SK-N-SH (cell line): ENCODE measurements at regions not wholly inside any gene's neighbourhood (a gene's known extent, or its start where the extent isn't known, plus 50 kb on each side); places are given as distances from the start of the nearest gene placed in this dataset.

Experiments used
- CTCF ChIA-PET: fragments of 300-600, 350-600 bp; formaldehyde crosslinking; extraction: SDS; loops from one replicate; lab custom pipeline; 2021; lab: Yijun Ruan, JAX
- POLR2A ChIA-PET: fragments of 350-600 bp; sonication (Branson Sonifier 250); formaldehyde crosslinking; extraction: SDS; loops from one replicate; lab custom pipeline; 2020; ENCODE audit warnings: antibody characterized with exemption, inconsistent platforms; lab: Yijun Ruan, JAX
- DNase-seq: peaks from one replicate; pipeline ENCODE4 v3.0.0; 2012
- H2AFZ ChIP-seq: fragments of 200-600 bp; sonication (generic); 2 replicates; pipeline ENCODE4 v1.8.1; 2016; ENCODE audit warnings: antibody characterized with exemption, mild to moderate bottlenecking, low read depth
- H3F3A ChIP-seq: fragments of 200-600 bp; sonication (generic); replicated peaks from 2 replicates; pipeline ENCODE3; 2016; ENCODE audit warnings: antibody characterized with exemption, mild to moderate bottlenecking; ENCODE audit not compliant: insufficient read depth
- H3K27ac ChIP-seq, 2 experiments: fragments of 200-500 bp in 1 of 2; fragments of 200-600 bp in 1 of 2; sonication (Bioruptor generic) in 1 of 2; sonication (generic), shearing (Covaris generic) in 1 of 2; 2 replicates each; pipeline versions ENCODE4 v1.5.1 to v1.6.1; 2014 to 2016; ENCODE audit warnings: low read depth in 2 of 2, inconsistent platforms in 1 of 2, low read length in 1 of 2, mild to moderate bottlenecking in 1 of 2, mixed read lengths in 1 of 2
- H3K27me3 ChIP-seq: fragments of 200-600 bp; sonication (generic), shearing (Covaris generic); 2 replicates; pipeline ENCODE4 v1.6.1; 2016; ENCODE audit warnings: mixed run types; ENCODE audit not compliant: insufficient read depth
- H3K36me3 ChIP-seq, 2 experiments: fragments of 200-500 bp in 1 of 2; fragments of 200-600 bp in 1 of 2; sonication (Bioruptor generic) in 1 of 2; sonication (generic) in 1 of 2; replicated peaks in 1 of 2; 2 replicates each; pipeline versions ENCODE3 to v1.5.1; 2014 to 2016; ENCODE audit warnings: low read length in 1 of 2, mild to moderate bottlenecking in 1 of 2; ENCODE audit not compliant: insufficient read depth in 2 of 2, control insufficient read depth in 1 of 2
- H3K4me1 ChIP-seq, 2 experiments: fragments of 200-500 bp in 1 of 2; fragments of 200-600 bp in 1 of 2; sonication (Bioruptor generic) in 1 of 2; sonication (generic), shearing (Covaris generic) in 1 of 2; 2 replicates each; pipeline versions ENCODE4 v1.5.1 to v1.6.1; 2014 to 2016; ENCODE audit warnings: low read depth in 1 of 2, low read length in 1 of 2, mixed run types in 1 of 2; ENCODE audit not compliant: insufficient read depth in 2 of 2, control insufficient read depth in 1 of 2
- H3K4me2 ChIP-seq: fragments of 200-600 bp; sonication (generic), shearing (Covaris generic); 2 replicates; pipeline ENCODE4 v1.6.1; 2017; ENCODE audit warnings: mixed run types
- H3K4me3 ChIP-seq, 2 experiments: fragments of 200-500 bp in 1 of 2; fragments of 200-600 bp in 1 of 2; sonication (Bioruptor generic) in 1 of 2; sonication (generic), shearing (Covaris generic) in 1 of 2; 2 replicates each; pipeline versions ENCODE4 v1.5.1 to v1.8.1; 2014 to 2016; ENCODE audit warnings: low read depth in 2 of 2, inconsistent platforms in 1 of 2, low read length in 1 of 2, mild to moderate bottlenecking in 1 of 2, mixed read lengths in 1 of 2, moderate library complexity in 1 of 2
- H3K79me2 ChIP-seq: fragments of 200-600 bp; sonication (generic); 2 replicates; pipeline ENCODE4 v1.8.1; 2017; ENCODE audit warnings: mild to moderate bottlenecking; ENCODE audit not compliant: insufficient read depth
- H3K9ac ChIP-seq: fragments of 200-600 bp; sonication (generic); 2 replicates; pipeline ENCODE4 v1.6.1; 2017; ENCODE audit warnings: mixed run types
- H3K9me2 ChIP-seq: fragments of 200-600 bp; sonication (generic); 2 replicates; pipeline ENCODE4 v1.6.1; 2017; ENCODE audit warnings: mixed run types
- H3K9me3 ChIP-seq: fragments of 200-600 bp; sonication (generic); 2 replicates; pipeline ENCODE4 v1.6.1; 2017; ENCODE audit warnings: mixed run types, mild to moderate bottlenecking, moderate library complexity
- H4K20me1 ChIP-seq: fragments of 200-600 bp; sonication (generic); 2 replicates; pipeline ENCODE4 v1.6.1; 2017; ENCODE audit warnings: mild to moderate bottlenecking, mixed run types; ENCODE audit not compliant: insufficient read depth
- CHD2 ChIP-seq: fragments of 150-350 bp; IDR thresholded peaks from 2 replicates; pipeline ENCODE4 v1.6.1; 2018; ENCODE audit warnings: low read length; ENCODE audit not compliant: partially characterized antibody
- ELF1 ChIP-seq: IDR thresholded peaks from 2 replicates; pipeline ENCODE4 v1.4.0; 2012
- EZH2phosphoT487 ChIP-seq: fragments of 200-600 bp; sonication (generic); IDR thresholded peaks from 2 replicates; pipeline ENCODE4 v1.6.1; 2017; ENCODE audit warnings: low read depth, mixed run types, mild to moderate bottlenecking, antibody characterized with exemption, moderate library complexity, borderline replicate concordance
- FOXJ3 ChIP-seq: sonication (generic); formaldehyde crosslinking; IDR thresholded peaks from 2 replicates; pipeline ENCODE4 v1.5.1; 2020; ENCODE audit warnings: mild to moderate bottlenecking, missing genetic modification reagents
- GABPA ChIP-seq: IDR thresholded peaks from 2 replicates; pipeline ENCODE4 v1.4.0; 2012; ENCODE audit warnings: low read depth, mild to moderate bottlenecking
- MEF2A ChIP-seq: IDR thresholded peaks from 2 replicates; pipeline ENCODE4 v1.4.0; 2012; ENCODE audit warnings: low read depth, borderline replicate concordance
- NRF1 ChIP-seq: IDR thresholded peaks from 2 replicates; pipeline ENCODE4 v1.6.1; 2012; ENCODE audit warnings: low read depth, mild to moderate bottlenecking, low read length
- POLR2AphosphoS5 ChIP-seq: IDR thresholded peaks from 2 replicates; pipeline ENCODE4 v1.6.1; 2012; ENCODE audit warnings: low read depth, low read length
- RXRA ChIP-seq: IDR thresholded peaks from 2 replicates; pipeline ENCODE4 v1.4.0; 2012; ENCODE audit warnings: low read depth, mild to moderate bottlenecking, borderline replicate concordance
- SIN3A ChIP-seq: IDR thresholded peaks from 2 replicates; pipeline ENCODE4 v1.6.1; 2012; ENCODE audit warnings: low read depth, mild to moderate bottlenecking, low read length, moderate library complexity, borderline replicate concordance
- TAF1 ChIP-seq: IDR thresholded peaks from 2 replicates; pipeline ENCODE4 v1.6.1; 2012; ENCODE audit warnings: low read depth, mild to moderate bottlenecking, low read length, moderate library complexity, borderline replicate concordance
- TCF12 ChIP-seq: IDR thresholded peaks from 2 replicates; pipeline ENCODE4 v1.4.0; 2012
- YY1 ChIP-seq: IDR thresholded peaks from 2 replicates; pipeline ENCODE4 v1.4.0; 2012; ENCODE audit warnings: low read depth, mild to moderate bottlenecking
- WGBS: methylation state at CpG from one replicate; pipeline ENCODE4 v1.1.6; 2017; ENCODE audit warnings: low lambda C conversion rate; 5-methylcytosine and 5-hydroxymethylcytosine counted together
- TF ChIP-seq, protein P1 (sequence below): IDR thresholded peaks from 2 replicates; pipeline ENCODE4 v1.4.0; 2012; ENCODE audit warnings: low read depth, borderline replicate concordance
- TF ChIP-seq, protein P2 (sequence below): IDR thresholded peaks from 2 replicates; pipeline ENCODE4 v1.6.1; 2012; ENCODE audit warnings: mild to moderate bottlenecking, low read depth, low read length, moderate library complexity
- TF ChIP-seq, protein P3 (sequence below): fragments of 150-350 bp; IDR thresholded peaks from 2 replicates; pipeline ENCODE4 v1.6.1; 2016; ENCODE audit warnings: mild to moderate bottlenecking, low read depth, low read length
- TF ChIP-seq, protein P4 (sequence below): IDR thresholded peaks from 2 replicates; pipeline ENCODE4; 2012
- TF ChIP-seq, protein P5 (sequence below): IDR thresholded peaks from 2 replicates; pipeline ENCODE4 v1.4.0; 2012; ENCODE audit warnings: low read depth, borderline replicate concordance

DNA sequence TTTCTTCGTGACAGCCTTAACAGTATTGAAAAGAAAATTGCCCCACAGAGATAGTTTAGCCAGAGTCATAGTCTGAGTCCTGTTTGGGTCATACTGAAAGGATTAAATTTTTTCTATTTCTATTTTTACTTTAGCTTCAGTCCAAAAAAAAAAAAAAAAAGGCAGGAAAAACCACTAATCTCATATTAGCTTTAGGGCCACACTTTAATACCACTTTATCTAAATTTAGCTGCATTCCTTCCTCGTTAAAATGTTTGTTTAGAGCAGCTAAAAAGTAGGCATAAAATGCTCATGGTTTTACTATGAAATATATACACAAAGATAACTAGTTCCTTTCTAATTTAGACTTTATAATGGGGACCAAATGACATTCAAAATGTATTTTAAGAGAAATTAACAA is 216.5 kb upstream of the TMEM196 start (continued):
- TF ChIP-seq, protein P1, sequence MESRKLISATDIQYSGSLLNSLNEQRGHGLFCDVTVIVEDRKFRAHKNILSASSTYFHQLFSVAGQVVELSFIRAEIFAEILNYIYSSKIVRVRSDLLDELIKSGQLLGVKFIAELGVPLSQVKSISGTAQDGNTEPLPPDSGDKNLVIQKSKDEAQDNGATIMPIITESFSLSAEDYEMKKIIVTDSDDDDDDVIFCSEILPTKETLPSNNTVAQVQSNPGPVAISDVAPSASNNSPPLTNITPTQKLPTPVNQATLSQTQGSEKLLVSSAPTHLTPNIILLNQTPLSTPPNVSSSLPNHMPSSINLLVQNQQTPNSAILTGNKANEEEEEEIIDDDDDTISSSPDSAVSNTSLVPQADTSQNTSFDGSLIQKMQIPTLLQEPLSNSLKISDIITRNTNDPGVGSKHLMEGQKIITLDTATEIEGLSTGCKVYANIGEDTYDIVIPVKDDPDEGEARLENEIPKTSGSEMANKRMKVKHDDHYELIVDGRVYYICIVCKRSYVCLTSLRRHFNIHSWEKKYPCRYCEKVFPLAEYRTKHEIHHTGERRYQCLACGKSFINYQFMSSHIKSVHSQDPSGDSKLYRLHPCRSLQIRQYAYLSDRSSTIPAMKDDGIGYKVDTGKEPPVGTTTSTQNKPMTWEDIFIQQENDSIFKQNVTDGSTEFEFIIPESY: no peak
- TF ChIP-seq, protein P2, sequence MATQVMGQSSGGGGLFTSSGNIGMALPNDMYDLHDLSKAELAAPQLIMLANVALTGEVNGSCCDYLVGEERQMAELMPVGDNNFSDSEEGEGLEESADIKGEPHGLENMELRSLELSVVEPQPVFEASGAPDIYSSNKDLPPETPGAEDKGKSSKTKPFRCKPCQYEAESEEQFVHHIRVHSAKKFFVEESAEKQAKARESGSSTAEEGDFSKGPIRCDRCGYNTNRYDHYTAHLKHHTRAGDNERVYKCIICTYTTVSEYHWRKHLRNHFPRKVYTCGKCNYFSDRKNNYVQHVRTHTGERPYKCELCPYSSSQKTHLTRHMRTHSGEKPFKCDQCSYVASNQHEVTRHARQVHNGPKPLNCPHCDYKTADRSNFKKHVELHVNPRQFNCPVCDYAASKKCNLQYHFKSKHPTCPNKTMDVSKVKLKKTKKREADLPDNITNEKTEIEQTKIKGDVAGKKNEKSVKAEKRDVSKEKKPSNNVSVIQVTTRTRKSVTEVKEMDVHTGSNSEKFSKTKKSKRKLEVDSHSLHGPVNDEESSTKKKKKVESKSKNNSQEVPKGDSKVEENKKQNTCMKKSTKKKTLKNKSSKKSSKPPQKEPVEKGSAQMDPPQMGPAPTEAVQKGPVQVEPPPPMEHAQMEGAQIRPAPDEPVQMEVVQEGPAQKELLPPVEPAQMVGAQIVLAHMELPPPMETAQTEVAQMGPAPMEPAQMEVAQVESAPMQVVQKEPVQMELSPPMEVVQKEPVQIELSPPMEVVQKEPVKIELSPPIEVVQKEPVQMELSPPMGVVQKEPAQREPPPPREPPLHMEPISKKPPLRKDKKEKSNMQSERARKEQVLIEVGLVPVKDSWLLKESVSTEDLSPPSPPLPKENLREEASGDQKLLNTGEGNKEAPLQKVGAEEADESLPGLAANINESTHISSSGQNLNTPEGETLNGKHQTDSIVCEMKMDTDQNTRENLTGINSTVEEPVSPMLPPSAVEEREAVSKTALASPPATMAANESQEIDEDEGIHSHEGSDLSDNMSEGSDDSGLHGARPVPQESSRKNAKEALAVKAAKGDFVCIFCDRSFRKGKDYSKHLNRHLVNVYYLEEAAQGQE: no peak
- TF ChIP-seq MEF2A (no peak), GABPA (no peak)

DNA sequence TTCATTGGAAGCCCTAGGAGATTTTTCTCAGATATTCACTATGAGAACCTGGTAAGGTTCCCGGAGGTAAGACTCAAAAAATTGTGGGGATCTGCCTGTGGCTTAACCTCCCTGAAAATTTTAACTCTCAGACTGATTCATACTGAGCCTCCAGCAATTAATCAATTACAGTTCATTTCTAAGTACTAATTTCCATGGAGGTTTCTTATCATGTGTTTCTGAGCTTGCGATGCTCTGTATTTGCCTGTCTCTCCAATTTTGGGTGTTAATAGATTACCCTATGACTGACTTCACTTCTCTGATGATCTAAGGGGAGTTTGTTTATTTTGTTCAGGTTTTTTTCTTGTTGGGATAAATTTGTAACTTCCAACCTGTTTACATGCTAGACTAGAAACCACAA is 215.4 kb upstream of the TMEM196 start:
- no peak overlapping the region for H3K4me3 ChIP-seq
- CTCF ChIA-PET: interaction anchor here (0.9 kb wide), 1 partner anchor 18 kb away, joined by 3 read pairs; no protein-coding TSS in a partner anchor
- no peaks in the 10 kb centered on the region for H3K4me1 ChIP-seq
- H3F3A ChIP-seq: no peaks in the 10 kb centered on the region
- no peak overlapping the region for H2AFZ ChIP-seq
- no peak overlapping the region for H3K27ac ChIP-seq
- H4K20me1 ChIP-seq: no peaks in the 10 kb centered on the region
- DNase-seq: no peak
- TF ChIP-seq RXRA: no peak
- no peak for TF ChIP-seq POLR2AphosphoS5
- TF ChIP-seq, protein P3, sequence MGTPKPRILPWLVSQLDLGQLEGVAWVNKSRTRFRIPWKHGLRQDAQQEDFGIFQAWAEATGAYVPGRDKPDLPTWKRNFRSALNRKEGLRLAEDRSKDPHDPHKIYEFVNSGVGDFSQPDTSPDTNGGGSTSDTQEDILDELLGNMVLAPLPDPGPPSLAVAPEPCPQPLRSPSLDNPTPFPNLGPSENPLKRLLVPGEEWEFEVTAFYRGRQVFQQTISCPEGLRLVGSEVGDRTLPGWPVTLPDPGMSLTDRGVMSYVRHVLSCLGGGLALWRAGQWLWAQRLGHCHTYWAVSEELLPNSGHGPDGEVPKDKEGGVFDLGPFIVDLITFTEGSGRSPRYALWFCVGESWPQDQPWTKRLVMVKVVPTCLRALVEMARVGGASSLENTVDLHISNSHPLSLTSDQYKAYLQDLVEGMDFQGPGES: no peak
- TF ChIP-seq, protein P2: no peak
- TF ChIP-seq FOXJ3 (CRISPR knock-in tag): no peak
- TF ChIP-seq GABPA: no peak
- no peak for TF ChIP-seq YY1
- TF ChIP-seq NRF1: no peak
- no peak for TF ChIP-seq EZH2phosphoT487
- TF ChIP-seq, protein P4, sequence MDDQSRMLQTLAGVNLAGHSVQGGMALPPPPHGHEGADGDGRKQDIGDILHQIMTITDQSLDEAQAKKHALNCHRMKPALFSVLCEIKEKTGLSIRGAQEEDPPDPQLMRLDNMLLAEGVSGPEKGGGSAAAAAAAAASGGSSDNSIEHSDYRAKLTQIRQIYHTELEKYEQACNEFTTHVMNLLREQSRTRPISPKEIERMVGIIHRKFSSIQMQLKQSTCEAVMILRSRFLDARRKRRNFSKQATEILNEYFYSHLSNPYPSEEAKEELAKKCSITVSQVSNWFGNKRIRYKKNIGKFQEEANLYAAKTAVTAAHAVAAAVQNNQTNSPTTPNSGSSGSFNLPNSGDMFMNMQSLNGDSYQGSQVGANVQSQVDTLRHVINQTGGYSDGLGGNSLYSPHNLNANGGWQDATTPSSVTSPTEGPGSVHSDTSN: no peak
- TF ChIP-seq TAF1: no peak
- TF ChIP-seq TCF12: no peak
- TF ChIP-seq CHD2: no peak
- TF ChIP-seq SIN3A: no peak
- TF ChIP-seq ELF1: no peak
- TF ChIP-seq, protein P5, sequence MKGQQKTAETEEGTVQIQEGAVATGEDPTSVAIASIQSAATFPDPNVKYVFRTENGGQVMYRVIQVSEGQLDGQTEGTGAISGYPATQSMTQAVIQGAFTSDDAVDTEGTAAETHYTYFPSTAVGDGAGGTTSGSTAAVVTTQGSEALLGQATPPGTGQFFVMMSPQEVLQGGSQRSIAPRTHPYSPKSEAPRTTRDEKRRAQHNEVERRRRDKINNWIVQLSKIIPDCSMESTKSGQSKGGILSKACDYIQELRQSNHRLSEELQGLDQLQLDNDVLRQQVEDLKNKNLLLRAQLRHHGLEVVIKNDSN: no peak
- TF ChIP-seq, all 33 proteins: peak for 0
- H3K79me2 ChIP-seq: no peaks in the 10 kb centered on the region
- H3K36me3 ChIP-seq: no peaks in the 10 kb centered on the region
- no peaks in the 10 kb centered on the region for H3K9me2 ChIP-seq
- WGBS: 31% methylated on average over 2 of the region's 2 CpGs
- no peak overlapping the region for H3K4me2 ChIP-seq
- POLR2A ChIA-PET: no interaction called here
- H3K9ac ChIP-seq: no peak overlapping the region
- no peaks in the 10 kb centered on the region for H3K27me3 ChIP-seq
- no peaks in the 10 kb centered on the region for H3K9me3 ChIP-seq
